MM.1S (cell line): ENCODE measurements at regions not wholly inside any gene's neighbourhood (a gene's known extent, or its start where the extent isn't known, plus 50 kb on each side); places are given as distances from the start of the nearest gene placed in this dataset.

ENCODE experiments used
- DNase-seq: peaks from one replicate; pipeline ENCODE4 v3.0.0-alpha.2; 2015
- H2AFZ ChIP-seq: fragments of 300-600 bp; sonication (generic); 2 replicates; pipeline ENCODE4 v1.6.0; 2016; ENCODE audit warnings: antibody characterized with exemption, low read length
- H3F3A ChIP-seq: fragments of 300-600 bp; sonication (generic); 2 replicates; pipeline ENCODE4 v1.6.1; 2016; ENCODE audit warnings: mild to moderate bottlenecking, antibody characterized with exemption, low read length, moderate library complexity, mixed read lengths; ENCODE audit not compliant: insufficient read depth
- H3K27ac ChIP-seq: fragments of 300-600 bp; sonication (generic); 2 replicates; pipeline ENCODE4 v1.5.1; 2016; ENCODE audit warnings: mild to moderate bottlenecking, low read length
- H3K27me3 ChIP-seq: fragments of 300-600 bp; sonication (generic); replicated peaks from 2 replicates; pipeline ENCODE4 v1.6.0; 2016; ENCODE audit warnings: low read length; ENCODE audit not compliant: insufficient read depth
- H3K36me3 ChIP-seq: fragments of 300-600 bp; sonication (generic); replicated peaks from 2 replicates; pipeline ENCODE4 v1.6.1; 2016; ENCODE audit warnings: mild to moderate bottlenecking, low read length, mixed read lengths; ENCODE audit not compliant: insufficient read depth
- H3K4me1 ChIP-seq: fragments of 300-600 bp; sonication (generic); 2 replicates; pipeline ENCODE4 v1.6.1; 2016; ENCODE audit warnings: low read length, mixed read lengths
- H3K4me2 ChIP-seq: fragments of 300-600 bp; sonication (generic); 2 replicates; pipeline ENCODE4 v1.6.0; 2016; ENCODE audit warnings: low read depth, low read length
- H3K4me3 ChIP-seq: fragments of 300-600 bp; sonication (generic); 2 replicates; pipeline ENCODE4 v1.5.1; 2016; ENCODE audit warnings: low read length, mixed read lengths
- H3K79me2 ChIP-seq: fragments of 300-600 bp; sonication (generic); 2 replicates; pipeline ENCODE4 v1.6.1; 2016; ENCODE audit warnings: mixed run types, low read length, mixed read lengths
- H3K9ac ChIP-seq: fragments of 300-600 bp; sonication (generic); 2 replicates; pipeline ENCODE4 v1.6.1; 2016; ENCODE audit warnings: low read length, mixed read lengths
- H3K9me2 ChIP-seq: fragments of 300-600 bp; sonication (generic); replicated peaks from 2 replicates; pipeline ENCODE4 v1.6.1; 2016; ENCODE audit warnings: mild to moderate bottlenecking, low read length, mixed read lengths; ENCODE audit not compliant: insufficient read depth
- H3K9me3 ChIP-seq: fragments of 300-600 bp; sonication (generic); replicated peaks from 2 replicates; pipeline ENCODE4 v1.6.1; 2016; ENCODE audit warnings: mild to moderate bottlenecking, low read length, mixed read lengths; ENCODE audit not compliant: insufficient read depth
- H4K20me1 ChIP-seq: fragments of 300-600 bp; sonication (generic); 2 replicates; pipeline ENCODE4 v1.6.1; 2016; ENCODE audit warnings: mild to moderate bottlenecking, low read length, moderate library complexity, mixed read lengths; ENCODE audit not compliant: insufficient read depth
- EZH2 ChIP-seq: fragments of 300-600 bp; sonication (generic); optimal IDR thresholded peaks from 2 replicates; pipeline ENCODE3; 2017; ENCODE audit warnings: low read depth, mild to moderate bottlenecking, antibody characterized with exemption, low read length, mixed read lengths
- EZH2phosphoT487 ChIP-seq: fragments of 300-600 bp; sonication (generic); IDR thresholded peaks from 2 replicates; pipeline ENCODE4 v1.6.1; 2018; ENCODE audit warnings: antibody characterized with exemption, low read length
- TF ChIP-seq, protein P1 (sequence below): fragments of 300-600 bp; sonication (generic); IDR thresholded peaks from 2 replicates; pipeline ENCODE4 v1.5.1; 2016; ENCODE audit warnings: antibody characterized with exemption, low read length, mixed read lengths

DNA sequence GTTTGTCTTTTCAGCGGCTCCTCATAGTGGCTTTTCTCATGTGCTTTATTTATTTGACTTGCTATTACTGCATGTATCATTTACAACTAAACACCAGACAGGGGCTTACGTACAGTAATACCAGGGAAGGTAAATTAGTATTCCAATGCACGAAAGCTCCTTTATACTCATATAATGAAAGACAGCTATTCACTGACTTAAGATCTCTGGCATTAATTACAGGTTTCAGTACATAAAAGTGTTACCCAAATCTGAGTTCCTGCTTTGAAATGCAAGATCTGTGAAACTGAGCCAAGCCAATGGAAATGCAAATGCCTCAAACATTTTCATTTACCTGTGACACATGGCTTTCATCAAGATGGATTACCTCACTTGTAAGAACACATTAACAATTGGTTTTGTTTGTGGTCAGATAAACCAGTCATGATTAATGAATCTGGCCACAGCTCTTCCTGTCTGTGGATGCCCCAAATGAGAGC, 107.2 kb downstream of the ANAPC4 start:
- H3K9me3 ChIP-seq: no peaks in the 10 kb centered on the region
- H3K4me2 ChIP-seq: no peak overlapping the region
- H3K4me3 ChIP-seq: no peak overlapping the region
- H3F3A ChIP-seq: no peaks in the 10 kb centered on the region
- no peak overlapping the region for H3K9ac ChIP-seq
- DNase-seq: no peak
- no peak overlapping the region for H3K27ac ChIP-seq
- TF ChIP-seq EZH2phosphoT487: no peak
- TF ChIP-seq EZH2: no peak
- TF ChIP-seq, protein P1, sequence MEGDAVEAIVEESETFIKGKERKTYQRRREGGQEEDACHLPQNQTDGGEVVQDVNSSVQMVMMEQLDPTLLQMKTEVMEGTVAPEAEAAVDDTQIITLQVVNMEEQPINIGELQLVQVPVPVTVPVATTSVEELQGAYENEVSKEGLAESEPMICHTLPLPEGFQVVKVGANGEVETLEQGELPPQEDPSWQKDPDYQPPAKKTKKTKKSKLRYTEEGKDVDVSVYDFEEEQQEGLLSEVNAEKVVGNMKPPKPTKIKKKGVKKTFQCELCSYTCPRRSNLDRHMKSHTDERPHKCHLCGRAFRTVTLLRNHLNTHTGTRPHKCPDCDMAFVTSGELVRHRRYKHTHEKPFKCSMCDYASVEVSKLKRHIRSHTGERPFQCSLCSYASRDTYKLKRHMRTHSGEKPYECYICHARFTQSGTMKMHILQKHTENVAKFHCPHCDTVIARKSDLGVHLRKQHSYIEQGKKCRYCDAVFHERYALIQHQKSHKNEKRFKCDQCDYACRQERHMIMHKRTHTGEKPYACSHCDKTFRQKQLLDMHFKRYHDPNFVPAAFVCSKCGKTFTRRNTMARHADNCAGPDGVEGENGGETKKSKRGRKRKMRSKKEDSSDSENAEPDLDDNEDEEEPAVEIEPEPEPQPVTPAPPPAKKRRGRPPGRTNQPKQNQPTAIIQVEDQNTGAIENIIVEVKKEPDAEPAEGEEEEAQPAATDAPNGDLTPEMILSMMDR: no peak
- no peaks in the 10 kb centered on the region for H3K9me2 ChIP-seq
- no peaks in the 10 kb centered on the region for H3K27me3 ChIP-seq
- no peaks in the 10 kb centered on the region for H4K20me1 ChIP-seq
- H3K36me3 ChIP-seq: no peaks in the 10 kb centered on the region
- no peaks in the 10 kb centered on the region for H3K4me1 ChIP-seq
- no peak overlapping the region for H2AFZ ChIP-seq
- no peaks in the 10 kb centered on the region for H3K79me2 ChIP-seq

- DNase-seq: no peak
- H3K36me3 ChIP-seq: no peaks in the 10 kb centered on the region
- no peaks in the 10 kb centered on the region for H3K79me2 ChIP-seq
- no peaks in the 10 kb centered on the region for H3K27me3 ChIP-seq
- no peaks in the 10 kb centered on the region for H3F3A ChIP-seq
- H4K20me1 ChIP-seq: no peaks in the 10 kb centered on the region
- no peaks in the 10 kb centered on the region for H3K9me2 ChIP-seq
- H3K4me2 ChIP-seq: no peak overlapping the region
- no peak overlapping the region for H3K4me3 ChIP-seq
- TF ChIP-seq EZH2phosphoT487: no peak
- TF ChIP-seq, protein P1: no peak
- TF ChIP-seq EZH2: no peak
- H3K9ac ChIP-seq: no peak overlapping the region
- no peak overlapping the region for H3K27ac ChIP-seq
- H3K4me1 ChIP-seq: no peaks in the 10 kb centered on the region
- no peaks in the 10 kb centered on the region for H3K9me3 ChIP-seq
- H2AFZ ChIP-seq: no peak overlapping the region
These were observed 108.0 kb downstream of the ANAPC4 start for GRCh38 chr4:25485104-25485503.

- no peaks in the 10 kb centered on the region for H3K79me2 ChIP-seq
- no peak overlapping the region for H3K4me2 ChIP-seq
- no peaks in the 10 kb centered on the region for H3K27me3 ChIP-seq
These were observed 109.1 kb downstream of the ANAPC4 start for GRCh38 chr4:25486171-25486570.

More at GRCh38 chr4:25486171-25486570, 109.1 kb downstream of the ANAPC4 start:
- H3K27ac ChIP-seq: no peak overlapping the region
- H3K9me2 ChIP-seq: no peaks in the 10 kb centered on the region
- H4K20me1 ChIP-seq: no peaks in the 10 kb centered on the region
- no peak for DNase-seq
- no peaks in the 10 kb centered on the region for H3F3A ChIP-seq
- no peaks in the 10 kb centered on the region for H3K9me3 ChIP-seq
- H2AFZ ChIP-seq: no peak overlapping the region
- H3K4me3 ChIP-seq: no peak overlapping the region
- H3K4me1 ChIP-seq: no peaks in the 10 kb centered on the region
- TF ChIP-seq, protein P1: no peak
- TF ChIP-seq EZH2phosphoT487: no peak
- no peak for TF ChIP-seq EZH2
- H3K9ac ChIP-seq: no peak overlapping the region
- H3K36me3 ChIP-seq: no peaks in the 10 kb centered on the region
